IMR-90 (cell line): ENCODE measurements at regions not wholly inside any gene's neighbourhood (a gene's known extent, or its start where the extent isn't known, plus 50 kb on each side); places are given as distances from the start of the nearest gene placed in this dataset.

Source experiments
- ATAC-seq: fragments of 200-7000 bp; cut with Tn5 transposase; 2 replicates; pipeline ENCODE4 v1.9.1; 2020; ENCODE audit warnings: low read depth, mild to moderate bottlenecking, moderate library complexity
- BruUV-seq: library from RNA; stranded (reverse); fragments of 400-500 nt; replicated peaks from 2 replicates; lab custom pipeline; 2021; lab: Mats Ljungman, UMichigan
- CTCF ChIA-PET: fragments of 300-600 bp; formaldehyde crosslinking; extraction: SDS; loops from one replicate; lab custom pipeline; 2021; ENCODE audit warnings: antibody characterized with exemption; lab: Yijun Ruan, JAX
- POLR2A ChIA-PET: fragments of 300-600 bp; sonication (Branson Sonifier 250); formaldehyde crosslinking; loops from one replicate; lab custom pipeline; 2022; ENCODE audit warnings: antibody characterized with exemption; ENCODE audit not compliant: unreplicated experiment; lab: Charles Lee
- DNase-seq: peaks from one replicate; pipeline ENCODE4 v3.0.0; 2013
- H2AFZ ChIP-seq: replicated peaks from 2 replicates; pipeline ENCODE3; 2013; ENCODE audit warnings: low read length, mild to moderate bottlenecking; ENCODE audit not compliant: poor library complexity
- H2AK5ac ChIP-seq: 2 replicates; pipeline ENCODE4 v1.6.1; 2013; ENCODE audit warnings: low read depth, low read length, inconsistent platforms
- H2AK9ac ChIP-seq: replicated peaks from 2 replicates; pipeline ENCODE3; 2013; ENCODE audit warnings: mild to moderate bottlenecking, low read depth, low read length, moderate library complexity; ENCODE audit not compliant: poor library complexity
- H2BK120ac ChIP-seq: 2 replicates; pipeline ENCODE4 v1.6.1; 2013; ENCODE audit warnings: low read depth, low read length, inconsistent platforms
- H2BK15ac ChIP-seq: 3 replicates; pipeline ENCODE4 v1.6.1; 2013; ENCODE audit warnings: low read depth, low read length, inconsistent platforms
- H2BK20ac ChIP-seq: 2 replicates; pipeline ENCODE4 v1.6.1; 2013; ENCODE audit warnings: low read depth, mild to moderate bottlenecking, inconsistent platforms, low read length, moderate library complexity
- H2BK5ac ChIP-seq: 2 replicates; pipeline ENCODE4 v1.6.1; 2013; ENCODE audit warnings: mild to moderate bottlenecking, low read depth, low read length, inconsistent platforms; ENCODE audit not compliant: poor library complexity, severe bottlenecking
- H3K14ac ChIP-seq: replicated peaks from 2 replicates; pipeline ENCODE4 v1.6.1; 2013; ENCODE audit warnings: low read depth, low read length, inconsistent platforms
- H3K18ac ChIP-seq: 2 replicates; pipeline ENCODE4 v1.6.1; 2013; ENCODE audit warnings: low read depth, low read length, control low read depth
- H3K23ac ChIP-seq: 2 replicates; pipeline ENCODE4 v1.6.1; 2013; ENCODE audit warnings: low read depth, low read length, inconsistent platforms
- H3K27ac ChIP-seq: 2 replicates; pipeline ENCODE4 v1.5.1; 2013; ENCODE audit warnings: mild to moderate bottlenecking, control low read depth, low read length; ENCODE audit not compliant: insufficient read depth
- H3K27me3 ChIP-seq: 2 replicates; pipeline ENCODE4 v1.6.1; 2013; ENCODE audit warnings: low read length; ENCODE audit not compliant: control insufficient read depth, insufficient read depth
- H3K36me3 ChIP-seq: 2 replicates; pipeline ENCODE4 v1.6.1; 2013; ENCODE audit warnings: low read length, mixed read lengths; ENCODE audit not compliant: control insufficient read depth, insufficient read depth
- H3K4ac ChIP-seq: 2 replicates; pipeline ENCODE4 v1.6.1; 2013; ENCODE audit warnings: low read depth, low read length, inconsistent platforms
- H3K4me1 ChIP-seq: 2 replicates; pipeline ENCODE4 v1.6.1; 2013; ENCODE audit warnings: low read length, mixed read lengths; ENCODE audit not compliant: control insufficient read depth, insufficient read depth
- H3K4me2 ChIP-seq: 2 replicates; pipeline ENCODE4 v1.6.1; 2013; ENCODE audit warnings: low read depth, mild to moderate bottlenecking, control low read depth, low read length, moderate library complexity
- H3K4me3 ChIP-seq: 2 replicates; pipeline ENCODE4 v1.5.1; 2013; ENCODE audit warnings: low read depth, mild to moderate bottlenecking, control low read depth, low read length, moderate library complexity; ENCODE audit not compliant: insufficient read depth
- H3K56ac ChIP-seq: 2 replicates; pipeline ENCODE4 v1.6.1; 2013; ENCODE audit warnings: low read length, inconsistent platforms; ENCODE audit not compliant: insufficient read depth; ENCODE audit errors: extremely low read depth
- H3K79me1 ChIP-seq, 2 experiments: 2 replicates each; pipeline ENCODE4 v1.6.1; 2013; ENCODE audit warnings: low read length in 2 of 2, inconsistent platforms in 1 of 2, low read depth in 1 of 2
- H3K9ac ChIP-seq: 2 replicates; pipeline ENCODE4 v1.6.1; 2013; ENCODE audit warnings: low read depth, low read length, control low read depth
- H3K9me1 ChIP-seq: 2 replicates; pipeline ENCODE4 v1.6.1; 2013; ENCODE audit warnings: low read length, inconsistent platforms; ENCODE audit not compliant: insufficient read depth
- H3K9me3 ChIP-seq: 2 replicates; pipeline ENCODE4 v1.6.1; 2013; ENCODE audit warnings: low read length; ENCODE audit not compliant: control insufficient read depth, insufficient read depth
- H4K20me1 ChIP-seq: 2 replicates; pipeline ENCODE4 v1.6.1; 2013; ENCODE audit warnings: low read length, inconsistent platforms; ENCODE audit not compliant: insufficient read depth
- H4K5ac ChIP-seq: 2 replicates; pipeline ENCODE4 v1.6.1; 2013; ENCODE audit warnings: mild to moderate bottlenecking, low read depth, low read length, control low read depth
- H4K8ac ChIP-seq, 2 experiments: 2 replicates each; pipeline ENCODE4 v1.6.1; 2013; ENCODE audit warnings: low read depth in 2 of 2, low read length in 2 of 2, control low read depth in 1 of 2, inconsistent platforms in 1 of 2
- H4K91ac ChIP-seq: 2 replicates; pipeline ENCODE4 v1.6.1; 2013; ENCODE audit warnings: low read depth, low read length, inconsistent platforms; ENCODE audit not compliant: insufficient read depth
- CHD1 ChIP-seq: IDR thresholded peaks from 2 replicates; pipeline ENCODE4 v1.6.1; 2012; ENCODE audit warnings: low read depth, low read length, improper control_type of control experiment
- CTCF ChIP-seq: conservative IDR thresholded peaks from 2 replicates; pipeline ENCODE4 v1.5.1; 2012; ENCODE audit warnings: mild to moderate bottlenecking, low read depth, low read length, improper control_type of control experiment
- FOS ChIP-seq: fragments of 150-350 bp; IDR thresholded peaks from 2 replicates; pipeline ENCODE4 v1.6.1; 2016; ENCODE audit warnings: low read depth, low read length
- MAFK ChIP-seq: IDR thresholded peaks from 2 replicates; pipeline ENCODE4 v1.6.1; 2012; ENCODE audit warnings: low read depth, low read length, improper control_type of control experiment
- POLR2A ChIP-seq: IDR thresholded peaks from 2 replicates; pipeline ENCODE4 v1.6.1; 2012; ENCODE audit warnings: mild to moderate bottlenecking, low read depth, low read length
- RAD21 ChIP-seq: IDR thresholded peaks from 2 replicates; pipeline ENCODE4 v1.6.1; 2012; ENCODE audit warnings: low read length, improper control_type of control experiment
- SMC3 ChIP-seq: fragments of 150-350 bp; IDR thresholded peaks from 2 replicates; pipeline ENCODE4 v1.6.1; 2016; ENCODE audit warnings: low read depth, mild to moderate bottlenecking, antibody characterized with exemption, low read length, moderate library complexity
- WGBS, 2 experiments: methylation state at CpG; one replicate each; pipeline versions ENCODE4 v1.1.5 to v1.1.7; 2013; ENCODE audit warnings: missing lambda C conversion rate in 2 of 2; ENCODE audit not compliant: insufficient read length in 1 of 2; ENCODE audit errors: extremely low coverage in 2 of 2; 5-methylcytosine and 5-hydroxymethylcytosine counted together
- dilution Hi-C: fragments of 300-500 bp; cut with HindIII; formaldehyde crosslinking; loops from one replicate; pipeline ENCODE4 v1.14.3; 2018; ENCODE audit warnings: low sequenced_read_pairs; ENCODE audit not compliant: unreplicated experiment
- in situ Hi-C: fragments of 300-500 bp; cut with MboI; formaldehyde crosslinking; loops from 3 replicates; pipeline ENCODE4 v1.14.3; 2019; ENCODE audit warnings: low sequenced_read_pairs, inconsistent platforms, mixed read lengths
- intact Hi-C: fragments of 100-400 bp; cut with micrococcal nuclease; formaldehyde crosslinking; loops from 2 replicates; pipeline ENCODE4 v1.10.0; 2022

DNA sequence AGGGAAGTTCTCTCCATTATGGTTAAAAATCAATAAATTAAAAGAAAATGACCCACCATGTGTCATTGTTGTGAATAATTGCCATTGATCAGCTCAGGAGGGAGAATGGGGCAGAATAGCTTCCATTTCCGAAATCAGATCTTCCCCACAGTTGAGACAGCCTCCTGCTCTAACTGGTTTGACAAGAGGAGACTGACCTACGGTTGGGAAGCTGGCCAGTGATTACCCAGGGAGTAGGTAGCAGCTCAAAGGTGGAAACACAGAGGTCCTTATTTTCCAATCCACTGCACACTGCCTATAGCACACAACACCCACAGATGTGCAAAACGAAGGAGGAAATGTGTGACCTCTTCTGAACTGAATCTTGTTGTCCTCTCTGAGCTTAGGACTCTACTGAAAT is 69.0 kb upstream of the DAPK1 start:
- H4K91ac ChIP-seq: no peak overlapping the region
- no peaks in the 10 kb centered on the region for H3K9me3 ChIP-seq
- H3K18ac ChIP-seq: no peak overlapping the region
- no peak overlapping the region for H2AK9ac ChIP-seq
- DNase-seq: no peak
- no peak overlapping the region for H4K8ac ChIP-seq
- BruUV-seq: no TSS peak
- no peaks in the 10 kb centered on the region for H3K36me3 ChIP-seq
- H2BK15ac ChIP-seq: no peak overlapping the region
- in situ Hi-C loops (no loop called here), intact Hi-C loops (no loop called here), dilution Hi-C loops (no loop called here)
- H3K14ac ChIP-seq: no peak overlapping the region
- no peak overlapping the region for H3K9ac ChIP-seq
- H3K27ac ChIP-seq: no peak overlapping the region
- H3K4me1 ChIP-seq: no peaks in the 10 kb centered on the region
- H2BK120ac ChIP-seq: no peak overlapping the region
- no peaks in the 10 kb centered on the region for H3K9me1 ChIP-seq
- H3K23ac ChIP-seq: no peak overlapping the region
- H2BK20ac ChIP-seq: no peak overlapping the region
- no peak overlapping the region for H3K4ac ChIP-seq
- H3K56ac ChIP-seq: no peak overlapping the region
- H3K4me2 ChIP-seq: no peak overlapping the region
- no peak overlapping the region for H2AFZ ChIP-seq
- TF ChIP-seq FOS: no peak
- no peak for TF ChIP-seq SMC3
- no peak for TF ChIP-seq POLR2A
- TF ChIP-seq MAFK: no peak
- no peak for TF ChIP-seq RAD21
- TF ChIP-seq CHD1: no peak
- TF ChIP-seq CTCF: no peak
- ATAC-seq: no peak
- no peak overlapping the region for H3K4me3 ChIP-seq
- ChIA-PET CTCF (no interaction called here), POLR2A (no interaction called here)
- H2BK5ac ChIP-seq: no peak overlapping the region
- no peak overlapping the region for H2AK5ac ChIP-seq
- no CpG with 5 or more reads among the region's 3 CpGs for WGBS, 2 experiments
- H3K79me1 ChIP-seq: no peaks in the 10 kb centered on the region
- H3K27me3 ChIP-seq: no peaks in the 10 kb centered on the region; the same call in none of the 2 replicates
- H4K20me1 ChIP-seq: no peaks in the 10 kb centered on the region
- H4K5ac ChIP-seq: no peak overlapping the region
